ENCODE measurements at regions not wholly inside any gene's neighbourhood (a gene's known extent, or its start where the extent isn't known, plus 50 kb on each side); places are given as distances from the start of the nearest gene placed in this dataset.
"Not testable (repeated sequence)": the region's sequence is repeated elsewhere in the genome, so short reads cannot be mapped to it uniquely, and the experiment has no call there.

DNA sequence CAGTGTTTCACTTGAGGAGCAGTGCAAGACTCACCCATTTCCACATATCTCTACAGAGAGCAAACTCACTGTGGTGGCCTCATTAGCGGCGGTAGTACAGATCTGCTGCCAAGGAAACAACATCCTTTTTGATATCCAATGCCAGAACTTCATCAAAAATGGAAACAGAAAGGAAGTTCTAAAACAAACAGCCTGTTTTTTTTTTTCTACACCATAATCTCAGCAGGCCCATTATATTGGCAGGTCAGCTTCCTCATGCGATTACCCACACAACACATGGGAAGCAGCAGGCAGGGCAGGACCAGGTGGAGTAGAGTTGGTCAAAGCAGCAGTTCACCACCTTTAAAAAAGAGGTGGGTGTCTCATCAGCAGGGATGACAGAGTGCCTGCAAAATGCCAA, 678.9 kb upstream of the CELF4 start:
- DNase-seq = no peak

DNA sequence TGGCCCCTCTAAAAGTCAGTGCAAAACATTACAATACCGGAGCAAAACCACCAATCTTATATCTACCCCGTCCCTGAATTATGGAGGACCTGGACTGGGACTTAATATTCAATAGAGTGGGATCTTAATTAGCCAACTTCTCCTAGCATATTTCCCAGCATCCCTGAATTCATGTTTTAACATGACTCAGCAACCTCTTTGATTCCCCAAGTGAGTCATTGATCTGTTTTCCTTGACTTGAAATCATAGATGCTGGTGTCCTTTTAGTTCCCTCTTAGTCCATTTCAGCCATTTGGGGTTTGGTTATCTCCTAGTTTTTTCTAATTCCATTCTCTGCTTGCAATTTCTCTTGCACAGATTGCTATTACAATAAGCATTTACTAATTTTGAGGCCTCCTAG, 677.7 kb upstream of the CELF4 start:
- DNase-seq = no peak

DNA sequence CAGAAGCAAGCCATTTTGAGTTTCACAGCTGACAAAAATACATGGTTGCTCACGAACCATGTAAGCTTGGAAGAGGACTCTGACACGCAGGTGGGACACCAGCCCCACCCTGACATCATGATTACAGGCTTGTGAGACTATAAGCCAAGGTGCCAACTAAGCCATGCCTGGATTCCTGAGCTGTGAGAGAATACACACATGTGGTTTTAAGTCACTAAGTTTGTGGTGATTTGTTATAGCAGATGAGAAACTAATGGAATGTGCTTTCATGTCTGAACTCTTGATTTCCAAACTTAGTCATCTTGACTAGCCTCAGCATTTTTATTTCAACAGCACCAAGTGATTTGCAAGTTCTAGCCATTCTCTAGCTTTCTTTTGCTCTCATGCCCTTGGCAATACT, 676.1 kb upstream of the CELF4 start:
- no peak for DNase-seq

DNA sequence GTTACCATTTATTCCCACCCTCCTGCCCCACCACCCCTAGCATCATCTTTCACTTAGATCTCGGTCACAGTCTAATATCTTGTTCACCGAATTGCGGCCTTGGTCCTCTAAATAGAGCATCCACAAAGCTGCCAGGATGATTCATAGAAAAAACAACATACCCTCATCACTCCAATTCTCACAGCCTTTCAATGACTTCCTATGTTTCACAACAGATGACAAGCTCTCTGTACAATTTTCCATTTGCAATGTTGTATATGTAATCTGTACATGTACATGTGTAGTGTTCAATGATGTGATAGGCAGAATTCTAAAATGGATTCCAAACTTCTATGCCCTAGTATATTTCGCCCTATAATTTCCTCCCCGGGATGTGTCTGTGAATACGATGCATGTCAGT, 675.6 kb upstream of the CELF4 start:
- DNase-seq = no peak

DNA sequence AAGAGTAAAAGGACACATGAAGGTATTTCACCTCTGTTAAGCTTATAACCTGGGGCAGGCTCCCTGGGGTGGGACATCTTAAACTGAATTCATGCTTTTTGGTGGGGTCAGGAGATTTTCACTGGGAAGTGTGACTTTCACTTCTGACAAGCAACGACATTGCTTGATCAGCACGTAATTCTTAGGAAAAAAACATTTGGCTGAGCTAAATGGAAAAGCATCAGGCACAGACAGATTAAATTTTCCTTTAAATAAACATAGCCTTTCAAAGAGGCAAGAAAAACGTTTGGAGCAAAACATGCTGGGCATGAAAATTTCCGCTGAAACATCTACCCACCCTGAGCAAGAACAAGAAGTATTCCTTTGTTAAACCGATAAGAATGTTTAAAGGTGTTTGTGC, 674.0 kb upstream of the CELF4 start:
- DNase-seq = no peak

DNA sequence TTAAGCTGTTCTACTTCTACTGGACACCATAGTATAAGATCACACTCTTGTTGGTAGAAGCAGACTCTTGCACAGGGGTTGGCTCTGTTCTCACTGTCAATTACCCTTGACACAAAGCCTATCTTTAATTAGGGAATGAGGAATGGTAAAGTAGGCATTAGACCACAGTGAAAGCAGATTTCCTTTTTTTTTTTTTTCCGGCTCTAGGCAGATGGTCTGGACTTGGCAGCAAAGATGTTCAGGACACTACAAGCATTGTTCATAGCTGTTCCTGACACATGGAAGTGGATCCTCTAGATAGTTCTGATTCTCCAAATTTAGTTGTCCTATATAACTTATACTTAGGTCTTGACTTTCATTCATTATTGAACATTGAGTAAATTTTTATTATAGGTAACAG, 672.2 kb upstream of the CELF4 start:
- DNase-seq = no peak

DNA sequence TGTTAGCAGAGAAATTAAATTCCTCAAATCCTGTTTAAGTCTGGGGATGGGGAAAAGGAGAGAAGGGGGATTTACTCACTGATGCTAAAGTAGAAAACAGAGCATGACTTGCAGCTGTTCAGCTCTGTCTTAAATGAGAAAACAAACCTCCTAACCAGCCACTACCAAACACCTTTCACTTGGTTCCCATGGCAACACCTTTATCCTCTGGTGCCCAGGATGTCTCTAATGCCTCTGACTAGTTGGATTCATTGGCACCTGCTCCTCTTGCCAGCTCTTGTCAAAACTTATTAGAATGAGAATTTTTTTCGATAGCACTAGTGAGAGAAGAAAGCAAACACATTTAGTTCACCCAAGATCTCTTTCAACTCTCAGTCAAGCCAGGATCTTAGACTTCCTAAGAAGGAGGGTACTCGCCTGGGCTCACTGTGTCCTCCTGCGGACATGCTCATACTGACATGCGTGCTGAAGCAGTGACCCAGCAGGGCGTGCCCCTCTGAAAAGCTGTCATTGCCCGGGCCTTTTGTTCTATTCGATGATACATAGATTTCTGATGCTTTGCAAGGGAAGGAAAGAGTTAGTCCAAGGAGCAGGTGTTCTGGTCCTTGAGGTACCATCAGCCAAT, 656.0 kb upstream of the CELF4 start:
- no peak for DNase-seq

DNA sequence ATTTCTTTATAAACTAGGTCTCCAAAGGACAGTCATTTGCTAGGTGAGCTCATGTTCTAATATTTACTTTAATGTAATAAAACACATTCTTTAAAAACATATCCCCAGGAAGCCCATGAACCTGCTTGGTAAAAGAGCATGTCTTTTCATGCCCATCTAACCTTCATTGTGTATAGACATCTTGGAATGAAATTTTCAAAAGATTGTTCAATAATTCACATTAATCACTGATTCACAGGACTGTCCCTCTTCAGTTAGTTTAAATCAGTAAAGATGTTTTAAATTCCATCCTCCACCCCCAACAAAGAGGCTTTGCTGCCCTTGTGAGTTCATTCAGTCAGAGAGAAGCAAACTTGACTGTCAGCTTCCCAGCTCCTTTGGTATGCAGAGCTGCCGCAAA, 633.4 kb upstream of the CELF4 start:
- DNase-seq = no peak

DNA sequence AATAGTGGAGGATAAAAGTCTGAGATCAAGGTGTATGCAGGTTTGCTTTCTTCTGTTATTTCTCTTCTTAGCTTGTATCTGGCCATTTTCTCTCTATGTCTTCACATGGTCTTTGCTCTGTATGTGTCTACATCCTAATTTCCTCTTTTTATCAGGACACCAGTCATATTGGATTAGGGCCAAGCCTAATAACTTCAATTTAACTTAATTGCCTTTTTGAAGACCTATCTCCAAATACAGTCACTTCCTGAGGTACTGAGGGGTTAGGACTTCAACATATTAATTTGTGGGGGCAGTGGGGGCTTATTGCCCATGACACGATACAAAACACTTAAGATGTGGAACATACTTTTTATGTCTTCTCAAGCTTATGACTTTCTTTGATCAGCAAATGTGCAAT, 632.9 kb upstream of the CELF4 start:
- DNase-seq = no peak

DNA sequence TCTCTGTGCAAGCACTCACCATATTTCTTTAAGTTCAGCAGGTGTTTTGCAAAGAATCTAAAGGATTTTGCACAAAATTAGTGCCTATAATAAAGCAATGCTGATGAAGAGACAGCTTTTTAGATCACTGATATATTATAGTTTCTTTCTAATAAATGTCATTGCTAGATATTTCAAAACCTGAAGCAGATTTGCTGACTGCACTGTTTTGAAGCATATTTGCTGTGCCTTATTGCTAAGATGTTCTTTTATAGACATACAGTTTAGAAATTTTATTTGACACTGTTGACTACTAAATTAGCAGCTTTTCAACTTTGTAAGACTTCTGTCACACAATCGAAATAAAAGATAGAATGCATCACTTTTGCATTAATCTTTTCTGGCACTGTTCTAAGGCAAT, 620.9 kb upstream of the CELF4 start:
- no peak for DNase-seq

DNA sequence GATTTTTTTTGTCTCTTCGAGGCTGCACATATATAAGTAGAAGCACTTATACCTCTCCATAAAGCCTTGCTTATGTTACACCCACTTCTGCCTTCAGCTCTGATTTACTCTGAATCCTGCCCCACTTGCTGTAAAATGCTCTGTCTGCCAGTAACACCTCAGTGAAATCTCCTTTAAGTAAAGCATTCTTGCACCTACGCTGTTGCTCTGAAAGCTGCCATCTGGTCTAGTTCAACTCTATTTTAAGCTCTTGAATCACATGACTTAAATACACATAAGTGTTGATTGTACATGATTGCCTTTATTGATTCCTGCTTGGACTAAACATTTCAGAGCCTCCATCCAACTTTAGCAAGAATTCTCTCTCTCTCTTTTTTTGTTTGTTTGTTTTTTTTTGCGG, 609.0 kb upstream of the CELF4 start:
- no peak for DNase-seq

DNA sequence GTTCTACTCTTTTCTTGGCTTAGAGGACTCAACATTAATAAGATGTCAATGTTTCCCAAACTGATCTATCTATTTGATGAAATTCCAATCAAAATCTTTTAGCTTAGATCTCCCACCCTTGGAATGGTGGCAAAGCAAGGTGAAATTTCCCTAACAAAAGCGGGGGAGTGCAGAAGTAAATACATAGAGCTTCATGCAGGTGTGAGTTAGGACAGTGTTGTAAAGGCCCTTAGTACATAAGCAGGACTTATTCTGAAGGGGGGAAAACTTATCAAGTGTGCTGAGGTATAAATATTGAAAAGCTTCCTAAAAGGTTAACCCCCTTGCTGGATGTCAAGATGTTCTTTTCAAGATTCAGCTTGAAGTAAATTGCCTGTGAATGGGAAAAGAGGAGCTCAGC, 608.6 kb upstream of the CELF4 start:
- no peak for DNase-seq

DNA sequence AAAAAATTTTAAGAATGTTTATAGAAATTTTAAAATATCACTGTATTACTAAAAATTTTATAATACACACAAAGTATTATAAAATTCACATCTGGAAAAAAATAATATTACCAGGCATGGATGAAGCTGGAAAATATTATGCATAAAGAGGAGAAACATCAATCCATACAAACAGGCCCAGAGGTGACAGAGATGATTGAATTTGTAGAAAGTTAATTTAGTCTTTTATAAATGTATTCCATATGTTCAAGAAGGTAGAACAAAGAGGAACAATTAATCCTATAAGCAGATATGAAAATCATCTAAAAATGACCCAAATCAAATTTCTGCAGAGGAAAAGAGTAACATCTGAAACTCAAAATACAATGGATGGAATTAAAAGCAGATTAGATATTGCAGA, 605.2 kb upstream of the CELF4 start:
- DNase-seq = no peak

DNA sequence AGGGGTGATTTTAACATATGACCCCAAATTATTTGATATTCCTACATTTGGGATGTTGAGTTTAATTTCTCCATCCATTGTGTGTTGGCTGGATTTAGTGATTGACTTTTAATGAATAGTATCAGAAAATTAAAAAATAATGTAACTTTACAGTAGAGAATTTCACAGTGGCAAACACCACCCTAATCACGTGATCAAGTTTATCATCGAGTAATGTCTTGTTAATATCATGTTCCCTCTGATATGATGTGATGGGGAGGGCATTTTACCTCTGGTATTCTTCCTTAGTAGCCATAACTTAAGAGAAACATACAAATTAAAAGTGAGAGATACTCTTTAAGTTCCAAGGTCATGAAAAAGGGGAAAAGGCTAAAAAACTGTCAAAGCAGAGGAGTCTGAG, 602.0 kb upstream of the CELF4 start:
- DNase-seq = no peak

DNA sequence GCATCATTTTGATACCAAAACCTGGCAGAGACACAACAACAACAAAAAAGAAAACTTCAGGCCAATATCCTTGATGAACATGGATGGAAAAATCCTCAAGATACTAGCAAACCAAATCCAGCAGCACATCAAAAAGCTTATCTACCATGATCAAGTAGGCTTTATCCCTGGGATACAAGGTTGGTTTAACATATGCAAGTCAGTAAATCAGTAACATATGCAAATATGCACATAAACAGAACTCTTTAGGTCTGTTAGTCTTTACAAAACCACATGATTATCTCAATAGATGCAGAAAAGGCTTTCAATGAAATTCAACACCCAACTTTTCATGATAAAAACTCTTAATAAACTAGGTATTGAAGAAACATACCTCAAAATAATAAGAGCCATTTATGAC, 587.5 kb upstream of the CELF4 start:
- not testable (repeated sequence) for DNase-seq

DNA sequence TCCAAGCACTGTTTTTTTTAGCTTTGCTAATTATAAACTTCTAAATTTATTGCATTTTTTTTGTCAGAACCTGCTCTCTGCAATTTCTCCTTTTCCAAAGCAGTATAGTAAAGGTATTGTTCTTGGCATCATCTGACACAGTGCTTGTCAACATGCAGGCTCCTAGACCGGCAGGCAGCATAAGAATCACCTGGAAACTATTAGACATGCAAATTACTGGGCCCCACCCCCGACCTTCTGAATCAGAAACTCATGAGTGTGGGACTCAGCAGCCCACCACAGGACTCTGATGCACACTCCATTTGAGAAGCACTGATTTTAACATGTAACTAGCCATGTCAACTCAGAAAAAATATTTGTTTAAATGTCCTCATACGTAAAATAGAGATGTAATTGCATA, 551.1 kb upstream of the CELF4 start:
- no peak for DNase-seq

DNA sequence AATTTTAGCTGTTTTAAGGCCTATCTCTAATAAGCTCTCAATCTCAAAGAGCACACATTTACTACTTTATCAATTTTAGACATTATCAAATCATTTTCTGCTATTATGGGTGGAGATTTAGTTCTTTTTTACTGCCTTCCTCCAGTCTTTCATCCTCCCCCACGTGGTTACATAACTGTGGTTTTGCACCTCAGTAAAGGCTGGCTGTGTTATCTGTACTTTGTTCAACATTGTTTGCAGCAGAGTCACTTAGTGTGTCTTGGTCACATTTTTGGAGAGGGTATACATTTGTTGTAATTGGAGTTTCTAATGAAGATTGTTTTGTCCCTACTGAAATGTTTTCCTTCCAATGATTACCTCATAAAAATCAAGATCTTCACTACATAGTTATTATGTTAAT, 549.6 kb upstream of the CELF4 start:
- no peak for DNase-seq

DNA sequence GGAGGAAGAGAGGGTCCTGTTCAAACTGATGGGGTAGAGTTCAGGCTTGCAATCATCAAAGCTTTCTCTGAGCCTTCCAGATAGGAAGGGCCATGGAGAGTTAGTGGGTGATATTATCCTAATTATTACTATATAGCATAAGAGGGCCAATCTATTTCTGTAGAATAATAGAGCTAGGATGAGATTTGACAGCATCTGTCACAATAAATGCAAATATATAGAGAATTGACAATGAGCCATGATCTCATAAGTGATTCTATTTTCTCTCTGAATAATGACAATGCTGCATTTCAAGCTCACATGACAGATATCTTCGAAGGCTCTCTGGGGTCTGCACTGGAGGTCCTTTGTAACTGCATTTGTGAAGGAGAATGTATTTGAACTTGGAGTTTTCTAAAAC, 521.9 kb upstream of the CELF4 start:
- DNase-seq = no peak

DNA sequence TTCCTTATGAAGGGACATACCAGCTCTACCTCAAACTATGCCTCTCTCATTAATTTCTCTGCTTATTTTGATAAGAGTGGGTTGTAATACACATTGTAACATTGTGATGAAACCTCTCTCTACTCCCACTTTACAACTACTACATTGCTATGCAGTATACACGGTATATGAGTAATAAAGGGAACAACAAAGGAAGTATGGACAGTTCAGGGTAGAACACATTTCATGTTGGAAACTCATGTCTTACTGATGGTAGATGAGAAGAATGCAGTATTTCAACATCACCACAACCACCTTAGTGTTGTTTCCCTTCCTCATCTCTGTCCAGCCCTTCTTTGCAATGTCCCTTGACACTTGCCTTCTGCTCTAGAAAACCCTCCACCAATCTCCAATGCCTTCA, 515.9 kb upstream of the CELF4 start:
- DNase-seq = no peak

DNA sequence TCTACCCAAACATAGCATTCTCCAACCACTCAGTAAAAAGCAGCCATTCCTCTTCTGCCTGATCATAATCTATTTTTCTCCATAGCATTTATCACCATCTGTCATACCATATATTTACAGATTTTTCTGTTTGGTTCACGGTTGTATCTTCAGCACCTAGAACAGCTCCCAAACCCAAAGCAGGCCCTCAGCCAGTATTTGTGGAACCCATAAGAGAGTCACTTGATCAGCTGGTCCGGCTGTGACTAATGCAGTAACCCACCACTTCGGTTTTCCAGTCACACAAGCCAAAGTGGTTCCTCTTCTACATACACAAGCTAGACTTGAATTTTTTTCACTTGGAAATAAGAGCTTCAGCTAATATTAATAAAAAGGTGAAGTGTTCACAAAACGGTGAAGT, 511.6 kb upstream of the CELF4 start:
- DNase-seq = no peak

DNA sequence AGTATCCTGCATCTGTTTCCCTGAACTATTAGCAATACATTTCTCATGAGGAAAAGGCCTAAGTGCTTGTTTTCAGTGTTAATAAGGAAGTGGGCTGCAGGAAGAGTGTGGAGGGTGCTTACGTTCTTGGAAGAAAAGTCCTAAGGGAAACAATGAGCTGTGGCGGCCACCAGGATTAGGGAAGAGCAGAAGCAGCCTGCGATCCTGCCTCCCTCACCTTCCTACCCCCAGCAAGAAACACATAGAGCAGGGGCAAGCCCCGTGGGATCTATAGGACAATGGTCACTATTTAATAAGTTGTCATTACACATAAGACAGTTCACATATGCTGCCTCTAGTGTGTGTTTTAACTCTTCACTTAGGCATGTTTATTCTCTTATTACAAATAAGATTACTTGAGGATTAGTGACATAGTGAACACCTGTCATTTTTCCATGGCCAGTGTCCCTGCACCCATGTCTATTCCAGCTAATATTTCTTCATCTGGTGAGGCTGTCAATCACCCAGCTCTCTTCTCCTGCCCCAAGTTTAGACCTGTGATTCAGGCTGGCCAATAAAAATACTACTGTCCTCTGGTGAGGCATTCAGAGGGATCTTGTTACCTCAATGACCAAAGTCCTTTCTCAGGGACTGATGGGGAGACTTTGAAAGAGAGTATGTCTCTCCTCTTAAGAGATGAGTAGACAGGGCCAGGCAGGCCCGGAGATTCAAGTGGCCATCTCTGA, 510.9 kb upstream of the CELF4 start:
- DNase-seq = no peak

DNA sequence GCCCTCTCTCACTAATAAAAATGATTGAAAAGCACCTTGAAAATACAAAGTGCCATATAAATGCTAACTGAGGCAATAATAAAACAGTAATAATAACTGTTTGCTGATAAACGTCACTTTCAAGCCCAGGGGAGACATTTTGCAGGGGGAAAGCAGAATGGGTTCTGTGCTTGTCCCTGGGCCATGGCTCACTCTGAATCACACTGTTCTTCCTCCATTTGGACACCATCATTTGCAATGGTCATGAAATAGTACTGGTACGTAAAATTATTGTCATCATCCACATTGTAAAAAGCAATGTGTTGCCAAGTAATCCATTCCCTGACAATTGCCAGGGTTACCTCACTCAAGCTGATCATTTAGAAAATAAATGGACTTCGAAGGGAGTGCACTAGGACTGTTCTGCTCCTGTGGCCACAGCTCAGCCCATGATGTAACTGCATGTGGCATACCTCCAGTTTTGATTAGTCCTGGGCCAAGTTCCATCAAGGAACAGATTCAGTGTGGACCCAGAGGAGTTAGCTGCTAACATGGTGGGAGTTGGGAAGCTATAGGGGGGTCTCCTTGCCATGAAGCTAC, 508.8 kb upstream of the CELF4 start:
- no peak for DNase-seq

DNA sequence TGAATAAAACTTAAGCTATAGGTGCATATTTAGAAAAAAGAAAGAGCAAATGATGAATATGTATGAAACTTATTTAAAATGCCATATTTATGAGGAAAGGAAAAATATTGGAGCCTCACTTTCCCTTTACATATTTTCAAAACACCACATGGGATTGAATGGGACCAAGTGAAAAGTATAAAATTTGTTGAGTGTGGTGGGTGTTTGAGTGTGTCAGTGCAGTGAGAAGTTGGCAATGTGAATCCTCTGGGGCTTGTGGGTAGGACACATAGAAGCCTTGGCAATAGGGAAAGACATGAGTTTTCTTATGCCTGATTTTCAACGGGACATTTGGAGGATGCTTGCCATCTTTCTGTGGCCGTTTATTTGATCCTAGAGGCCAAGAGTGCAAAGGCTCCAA, 502.2 kb upstream of the CELF4 start:
- no peak for DNase-seq

DNA sequence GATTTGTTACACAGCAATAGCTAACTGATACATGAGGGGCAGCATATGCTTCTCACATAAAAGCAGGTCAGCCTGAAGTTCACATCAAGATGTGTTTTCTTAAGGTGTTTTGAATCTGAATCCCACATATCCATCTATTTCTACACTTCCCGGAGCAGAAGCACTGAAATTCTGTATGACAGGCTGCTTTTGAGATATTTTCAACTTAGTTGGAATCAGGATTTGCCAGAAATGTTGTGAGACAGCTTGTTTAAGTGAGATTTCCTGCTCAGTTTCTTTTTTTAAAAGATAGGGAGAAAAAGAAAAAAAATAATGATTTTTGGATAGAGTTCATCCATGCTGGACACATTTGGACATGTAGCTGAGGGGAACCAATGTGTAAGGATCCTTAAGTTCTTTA, 501.5 kb upstream of the CELF4 start:
- DNase-seq = no peak
